ENCODE measurements at regions not wholly inside any gene's neighbourhood (a gene's known extent, or its start where the extent isn't known, plus 50 kb on each side); places are given as distances from the start of the nearest gene placed in this dataset.

- BruUV-seq (replicated peaks), result no TSS peak
- TF ChIP-seq FOS (IDR thresholded peaks at IDR 0.05; ENCODE audit: borderline replicate concordance, insufficient read depth, low read length), result no peak
- TF ChIP-seq EZH2 (IDR thresholded peaks at IDR 0.05; ENCODE audit: borderline replicate concordance, low read depth, low read length, severe bottlenecking), result no peak
- TF ChIP-seq JUN (IDR thresholded peaks at IDR 0.05; ENCODE audit: borderline replicate concordance, insufficient read depth, insufficient read length, low read depth), result no peak
- no peak for TF ChIP-seq MAX (IDR thresholded peaks at IDR 0.05; ENCODE audit: insufficient read depth, insufficient read length)
- no peak for TF ChIP-seq GATA2 (IDR thresholded peaks at IDR 0.05; ENCODE audit: insufficient read depth, insufficient read length, low read depth, low read length)
- Histone ChIP-seq H4K20me1 (replicated peaks; ENCODE audit: control insufficient read depth, extremely low read depth, insufficient read depth, low read length) (no peaks in the 10 kb centered on the region), H3K9me1 (replicated peaks; ENCODE audit: control insufficient read depth, extremely low read depth, insufficient read depth, low read length) (no peaks in the 10 kb centered on the region), H3K79me2 (ENCODE audit: control insufficient read depth, insufficient read depth, low read length) (no peaks in the 10 kb centered on the region), H3K9ac (replicated peaks; ENCODE audit: extremely low read depth, insufficient read depth, low read length) (no peak overlapping the region), H3K4me3 (replicated peaks in 1 of 3; ENCODE audit: insufficient read depth in 1 of 3, low read depth in 1 of 3, low read length in 3 of 3) (no peak overlapping the region), H3K4me2 (ENCODE audit: insufficient read depth, low read length) (no peak overlapping the region), H3K27ac (ENCODE audit: insufficient read depth, low read depth, low read length) (no peak overlapping the region), H3K36me3 (ENCODE audit: control insufficient read depth in 2 of 2, extremely low read depth in 1 of 2, insufficient read depth in 2 of 2, low read length in 2 of 2) (no peaks in the 10 kb centered on the region), H3K27me3 (ENCODE audit: control insufficient read depth in 2 of 2, insufficient read depth in 2 of 2, low read length in 2 of 2) (no peaks in the 10 kb centered on the region), H3K9me3 (replicated peaks; ENCODE audit: control insufficient read depth, insufficient read depth, low read length) (no peaks in the 10 kb centered on the region), H3K4me1 (ENCODE audit: control insufficient read depth, extremely low read depth, insufficient read depth, low read length) (no peaks in the 10 kb centered on the region), H2AFZ (ENCODE audit: low read depth, low read length) (no peak overlapping the region)
- dilution Hi-C loops (cut with MboI; ENCODE audit: extremely low pct_ligation_motif_present, low sequenced_read_pairs) (no loop called here), intact Hi-C loops (cut with micrococcal nuclease) (no loop called here)
- FAIRE-seq (no peak), DNase-seq (ENCODE audit: low read depth, low spot score) (no peak)
- CTCF ChIA-PET, result no interaction called here
- POLR2A ChIA-PET, result no interaction called here
These were observed 1326.7 kb downstream of the MRPL39 start for GRCh38 chr21:24280596-24280995.

GRCh38 chr21:24278711-24279110, 1328.6 kb downstream of the MRPL39 start:
- no peaks in the 10 kb centered on the region for H3K27me3 ChIP-seq (ENCODE audit: control insufficient read depth in 2 of 2, insufficient read depth in 2 of 2, low read length in 2 of 2)
- no peaks in the 10 kb centered on the region for H3K36me3 ChIP-seq (ENCODE audit: control insufficient read depth in 2 of 2, extremely low read depth in 1 of 2, insufficient read depth in 2 of 2, low read length in 2 of 2)
- no peak overlapping the region for H3K9ac ChIP-seq (replicated peaks; ENCODE audit: extremely low read depth, insufficient read depth, low read length)
- CTCF ChIA-PET, result no interaction called here
- no peak for TF ChIP-seq POLR2AphosphoS5 (IDR thresholded peaks at IDR 0.05; ENCODE audit: insufficient read depth, low read depth, low read length)
- no peak for TF ChIP-seq JUN (IDR thresholded peaks at IDR 0.05; ENCODE audit: borderline replicate concordance, insufficient read depth, insufficient read length, low read depth)
- TF ChIP-seq MAX (IDR thresholded peaks at IDR 0.05; ENCODE audit: insufficient read depth, insufficient read length), result no peak
- TF ChIP-seq EZH2 (IDR thresholded peaks at IDR 0.05; ENCODE audit: borderline replicate concordance, low read depth, low read length, severe bottlenecking), result no peak
- TF ChIP-seq GATA2 (IDR thresholded peaks at IDR 0.05; ENCODE audit: insufficient read depth, insufficient read length, low read depth, low read length), result no peak
- no peak for TF ChIP-seq CTCF (IDR thresholded peaks at IDR 0.05; ENCODE audit: extremely low read depth in 1 of 2, insufficient read depth in 1 of 2, low read depth in 1 of 2, low read length in 2 of 2)
- TF ChIP-seq MYC (IDR thresholded peaks at IDR 0.05; ENCODE audit: low read depth, low read length), result no peak
- no peak for TF ChIP-seq POLR2A (IDR thresholded peaks at IDR 0.05; ENCODE audit: low read depth, low read length)
- TF ChIP-seq FOS (IDR thresholded peaks at IDR 0.05; ENCODE audit: borderline replicate concordance, insufficient read depth, low read length), result no peak
- BruUV-seq (replicated peaks), result no TSS peak
- H3K27ac ChIP-seq (ENCODE audit: insufficient read depth, low read depth, low read length), result no peak overlapping the region
- dilution Hi-C loops (cut with MboI; ENCODE audit: extremely low pct_ligation_motif_present, low sequenced_read_pairs) (no loop called here), intact Hi-C loops (cut with micrococcal nuclease) (no loop called here)
- DNase-seq (ENCODE audit: low read depth, low spot score) (no peak), FAIRE-seq (no peak)
- H3K4me3 ChIP-seq (replicated peaks in 1 of 3; ENCODE audit: insufficient read depth in 1 of 3, low read depth in 1 of 3, low read length in 3 of 3), result no peak overlapping the region
- no peaks in the 10 kb centered on the region for H3K79me2 ChIP-seq (ENCODE audit: control insufficient read depth, insufficient read depth, low read length)
- no peaks in the 10 kb centered on the region for H3K4me1 ChIP-seq (ENCODE audit: control insufficient read depth, extremely low read depth, insufficient read depth, low read length)
- H4K20me1 ChIP-seq (replicated peaks; ENCODE audit: control insufficient read depth, extremely low read depth, insufficient read depth, low read length), result no peaks in the 10 kb centered on the region
- no peaks in the 10 kb centered on the region for H3K9me1 ChIP-seq (replicated peaks; ENCODE audit: control insufficient read depth, extremely low read depth, insufficient read depth, low read length)
- POLR2A ChIA-PET, result no interaction called here
- H3K9me3 ChIP-seq (replicated peaks; ENCODE audit: control insufficient read depth, insufficient read depth, low read length), result no peaks in the 10 kb centered on the region
- no peak overlapping the region for H3K4me2 ChIP-seq (ENCODE audit: insufficient read depth, low read length)
- H2AFZ ChIP-seq (ENCODE audit: low read depth, low read length), result no peak overlapping the region

All from endothelial cell of umbilical vein (primary cell).